ENCODE measurements at regions not wholly inside any gene's neighbourhood (a gene's known extent, or its start where the extent isn't known, plus 50 kb on each side); places are given as distances from the start of the nearest gene placed in this dataset.

DNA sequence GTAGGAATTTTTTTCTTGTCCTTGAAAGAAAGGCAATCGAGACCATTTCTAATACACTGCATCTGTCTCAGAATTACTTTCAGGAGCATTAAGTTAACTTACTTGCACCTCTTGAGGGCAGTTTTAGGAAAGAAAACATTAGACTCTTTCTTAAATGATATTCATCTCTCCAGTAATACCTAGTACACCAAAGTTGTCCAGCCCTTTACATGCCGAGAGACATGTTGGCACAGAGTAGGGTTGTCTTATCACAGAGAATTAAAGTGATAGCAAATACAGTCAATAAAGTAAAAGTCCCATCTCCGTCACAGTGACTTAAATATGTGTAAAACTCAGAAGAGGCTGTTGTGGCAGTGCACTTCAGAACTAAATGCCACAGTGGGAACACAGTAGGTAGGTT, 154.3 kb upstream of the KCNN2 start:
- TF ChIP-seq POLR2A (IDR thresholded peaks at IDR 0.05): no peak
- TF ChIP-seq, protein P1, sequence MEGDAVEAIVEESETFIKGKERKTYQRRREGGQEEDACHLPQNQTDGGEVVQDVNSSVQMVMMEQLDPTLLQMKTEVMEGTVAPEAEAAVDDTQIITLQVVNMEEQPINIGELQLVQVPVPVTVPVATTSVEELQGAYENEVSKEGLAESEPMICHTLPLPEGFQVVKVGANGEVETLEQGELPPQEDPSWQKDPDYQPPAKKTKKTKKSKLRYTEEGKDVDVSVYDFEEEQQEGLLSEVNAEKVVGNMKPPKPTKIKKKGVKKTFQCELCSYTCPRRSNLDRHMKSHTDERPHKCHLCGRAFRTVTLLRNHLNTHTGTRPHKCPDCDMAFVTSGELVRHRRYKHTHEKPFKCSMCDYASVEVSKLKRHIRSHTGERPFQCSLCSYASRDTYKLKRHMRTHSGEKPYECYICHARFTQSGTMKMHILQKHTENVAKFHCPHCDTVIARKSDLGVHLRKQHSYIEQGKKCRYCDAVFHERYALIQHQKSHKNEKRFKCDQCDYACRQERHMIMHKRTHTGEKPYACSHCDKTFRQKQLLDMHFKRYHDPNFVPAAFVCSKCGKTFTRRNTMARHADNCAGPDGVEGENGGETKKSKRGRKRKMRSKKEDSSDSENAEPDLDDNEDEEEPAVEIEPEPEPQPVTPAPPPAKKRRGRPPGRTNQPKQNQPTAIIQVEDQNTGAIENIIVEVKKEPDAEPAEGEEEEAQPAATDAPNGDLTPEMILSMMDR (IDR thresholded peaks at IDR 0.05): peak in 1 of 7 experiments; percentile 1
- intact Hi-C loops (cut with DNase I): no loop called here

DNA sequence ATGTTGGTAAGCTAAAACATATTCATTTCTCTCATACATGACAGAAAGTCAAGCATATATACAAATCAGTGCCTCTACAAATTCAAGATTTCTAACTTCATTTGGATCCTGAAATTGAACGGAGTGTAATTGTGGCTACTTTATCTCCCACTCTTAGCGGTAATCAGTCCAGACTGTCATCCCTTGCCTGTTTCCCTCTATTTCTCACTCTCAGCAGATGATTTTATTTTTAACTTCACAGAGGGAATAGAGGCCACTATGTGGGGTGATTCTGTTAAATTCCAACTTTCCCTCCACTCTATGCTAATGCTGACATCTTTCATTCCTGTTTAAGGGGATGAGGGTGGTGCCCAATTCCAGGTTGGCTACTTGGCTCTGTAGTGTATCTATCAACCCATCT, 153.8 kb upstream of the KCNN2 start:
- Histone ChIP-seq H3K9me3 (no peaks in the 10 kb centered on the region), H3K36me3 (replicated peaks in 1 of 2; ENCODE audit: insufficient read depth in 1 of 2, low read depth in 2 of 2) (no peaks in the 10 kb centered on the region), H3K4me3 (no peak overlapping the region), H3K27ac (no peak overlapping the region), H3K27me3 (no peaks in the 10 kb centered on the region), H3K4me1 (peaks cover 15% of the 10 kb centered on the region)
- intact Hi-C loops (cut with DNase I): no loop called here
- no peak for TF ChIP-seq POLR2A (IDR thresholded peaks at IDR 0.05)
- TF ChIP-seq, protein P1 (IDR thresholded peaks at IDR 0.05): no peak
- no peak for ATAC-seq
- DNase-seq: no peak
- WGBS, 2 donors: 85 to 89% methylated on average over 2 of the region's 2 CpGs

More for the DNA sequence above, 154.3 kb upstream of the KCNN2 start:
- Histone ChIP-seq H3K27me3 (no peaks in the 10 kb centered on the region), H3K36me3 (replicated peaks in 1 of 2; ENCODE audit: insufficient read depth in 1 of 2, low read depth in 2 of 2) (no peaks in the 10 kb centered on the region), H3K27ac (peak overlapping the region in 1 of 4 donors; percentile 74), H3K4me1 (peaks cover 15% of the 10 kb centered on the region), H3K4me3 (no peak overlapping the region), H3K9me3 (no peaks in the 10 kb centered on the region)
- DNase-seq: no peak
- ATAC-seq: peak; percentile 47
- WGBS, 2 donors: 30 to 35% methylated on average over 3 of the region's 3 CpGs

GRCh38 chr5:114208588-114208987, 153.3 kb upstream of the KCNN2 start:
- DNase-seq (no peak), ATAC-seq (no peak)
- H3K4me1 ChIP-seq: peaks cover 15% of the 10 kb centered on the region
- no peaks in the 10 kb centered on the region for H3K9me3 ChIP-seq
- H3K4me3 ChIP-seq: no peak overlapping the region
- TF ChIP-seq POLR2A (IDR thresholded peaks at IDR 0.05): no peak
- TF ChIP-seq, protein P1 (IDR thresholded peaks at IDR 0.05): no peak
- intact Hi-C loops (cut with DNase I): no loop called here
- H3K27me3 ChIP-seq: no peaks in the 10 kb centered on the region
- 91 to 94% methylated on average over 2 of the region's 2 CpGs for WGBS, 2 donors
- no peak overlapping the region for H3K27ac ChIP-seq
- H3K36me3 ChIP-seq (replicated peaks in 1 of 2; ENCODE audit: insufficient read depth in 1 of 2, low read depth in 2 of 2): no peaks in the 10 kb centered on the region

DNA sequence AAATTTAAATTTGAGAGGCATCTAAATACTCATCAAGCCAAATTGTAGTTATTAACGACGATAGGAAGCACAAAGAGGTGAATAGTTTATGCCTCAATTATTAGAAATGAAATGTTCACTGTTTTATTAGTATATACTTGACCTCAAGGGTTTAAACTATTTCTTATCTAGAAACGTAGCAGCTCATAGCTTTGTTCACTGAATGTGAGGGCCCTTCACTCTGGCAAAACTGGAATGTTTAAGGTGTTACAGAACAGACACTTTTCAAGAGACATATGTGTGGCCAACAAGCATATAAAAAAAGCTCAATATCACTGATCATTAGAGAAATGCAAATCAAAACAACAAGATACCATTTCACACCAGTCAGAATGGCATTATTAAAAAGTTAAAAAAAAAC, 151.2 kb upstream of the KCNN2 start:
- no peaks in the 10 kb centered on the region for H3K27me3 ChIP-seq
- no peak for DNase-seq
- H3K4me3 ChIP-seq: no peak overlapping the region
- intact Hi-C loops (cut with DNase I): no loop called here
- H3K4me1 ChIP-seq: peaks cover 12% of the 10 kb centered on the region
- no peak for ATAC-seq
- H3K27ac ChIP-seq: no peak overlapping the region
- no peak for TF ChIP-seq POLR2A (IDR thresholded peaks at IDR 0.05)
- TF ChIP-seq, protein P1 (IDR thresholded peaks at IDR 0.05): no peak
- no peaks in the 10 kb centered on the region for H3K36me3 ChIP-seq (replicated peaks in 1 of 2; ENCODE audit: insufficient read depth in 1 of 2, low read depth in 2 of 2)
- 60 to 63% methylated on average over 3 of the region's 3 CpGs for WGBS, 2 donors
- H3K9me3 ChIP-seq: no peaks in the 10 kb centered on the region

- Histone ChIP-seq H3K36me3 (replicated peaks in 1 of 2; ENCODE audit: insufficient read depth in 1 of 2, low read depth in 2 of 2) (no peaks in the 10 kb centered on the region), H3K9me3 (no peaks in the 10 kb centered on the region), H3K27ac (no peak overlapping the region), H3K4me3 (no peak overlapping the region), H3K4me1 (no peaks in the 10 kb centered on the region), H3K27me3 (no peaks in the 10 kb centered on the region)
- WGBS, 2 donors: 83 to 85% methylated on average over 1 of the region's 1 CpG
- DNase-seq: no peak
- TF ChIP-seq, protein P1 (IDR thresholded peaks at IDR 0.05): no peak
- TF ChIP-seq POLR2A (IDR thresholded peaks at IDR 0.05): no peak
- intact Hi-C loops (cut with DNase I): no loop called here
- ATAC-seq: no peak
Measured at GRCh38 chr5:114221807-114222206, 140.1 kb upstream of the KCNN2 start.
